GM19468 (cell line): ENCODE measurements at regions not wholly inside any gene's neighbourhood (a gene's known extent, or its start where the extent isn't known, plus 50 kb on each side); places are given as distances from the start of the nearest gene placed in this dataset.
"Not testable (repeated sequence)": the region's sequence is repeated elsewhere in the genome, so short reads cannot be mapped to it uniquely, and the experiment has no call there.

Source experiments
- ATAC-seq: cut with Tn5 transposase; IDR thresholded peaks from one replicate; pipeline ENCODE4 v1.9.1; 2021; ENCODE audit warnings: mild to moderate bottlenecking, moderate library complexity, moderate number of reproducible peaks; ENCODE audit not compliant: unreplicated experiment; ENCODE audit errors: extremely low read depth

DNA sequence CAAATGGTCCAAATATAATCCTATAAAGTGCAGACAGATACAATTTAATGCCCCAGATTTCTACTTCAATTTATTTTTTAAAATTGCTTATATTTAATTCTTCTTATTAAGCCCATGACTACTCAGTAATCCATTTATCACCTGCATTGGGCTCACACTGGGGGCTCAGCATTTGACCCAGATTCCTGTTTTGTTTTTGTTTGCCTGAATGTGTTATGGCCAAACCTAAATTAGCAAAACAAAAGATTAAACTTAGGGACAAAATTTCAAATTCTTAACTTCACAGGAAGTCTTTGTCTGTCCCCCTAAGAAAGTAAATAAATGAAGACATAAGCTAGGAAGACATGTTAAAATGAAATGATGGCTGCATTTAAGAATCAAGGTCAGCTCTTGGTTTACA is 322.3 kb downstream of the RMST start:
- ATAC-seq: no peak

DNA sequence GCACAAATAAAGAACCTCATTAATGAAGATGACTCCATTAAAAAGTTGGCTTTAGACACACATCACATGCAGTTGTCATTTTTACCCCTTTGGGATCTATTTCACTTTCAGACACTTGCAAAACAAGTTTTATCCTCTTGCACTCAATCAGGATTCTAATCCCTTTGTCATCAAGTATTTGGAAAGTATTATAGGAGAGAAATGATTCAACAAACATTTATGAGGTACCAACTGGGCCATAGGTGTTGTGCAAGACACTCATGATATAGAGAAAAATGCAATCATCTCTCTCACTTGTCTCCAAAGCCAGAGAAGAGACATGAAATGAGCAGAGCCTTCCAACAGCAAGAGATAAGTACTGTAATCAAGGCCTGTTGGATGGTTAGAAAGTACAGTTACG is 327.7 kb downstream of the RMST start:
- ATAC-seq: no peak

DNA sequence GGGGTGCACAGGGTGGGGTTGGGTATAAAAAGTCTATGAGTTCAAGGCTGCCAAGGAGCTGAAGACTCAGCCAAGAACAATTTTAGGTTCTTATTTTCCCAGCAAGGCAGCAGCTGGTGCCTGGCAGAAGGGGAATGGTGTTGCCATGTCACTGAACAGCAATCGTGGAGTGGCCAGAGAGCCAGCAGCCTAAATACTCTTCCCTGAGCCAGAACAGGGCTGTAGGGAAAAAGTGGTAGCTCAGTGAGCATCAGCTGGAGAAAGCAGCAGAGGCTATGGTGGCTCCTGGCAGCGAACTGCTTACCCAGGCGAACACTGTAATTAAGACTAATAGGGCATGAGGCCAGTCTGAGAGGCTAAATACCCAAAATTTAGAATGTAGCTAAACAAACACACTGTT is 334.9 kb downstream of the RMST start:
- ATAC-seq: no peak

DNA sequence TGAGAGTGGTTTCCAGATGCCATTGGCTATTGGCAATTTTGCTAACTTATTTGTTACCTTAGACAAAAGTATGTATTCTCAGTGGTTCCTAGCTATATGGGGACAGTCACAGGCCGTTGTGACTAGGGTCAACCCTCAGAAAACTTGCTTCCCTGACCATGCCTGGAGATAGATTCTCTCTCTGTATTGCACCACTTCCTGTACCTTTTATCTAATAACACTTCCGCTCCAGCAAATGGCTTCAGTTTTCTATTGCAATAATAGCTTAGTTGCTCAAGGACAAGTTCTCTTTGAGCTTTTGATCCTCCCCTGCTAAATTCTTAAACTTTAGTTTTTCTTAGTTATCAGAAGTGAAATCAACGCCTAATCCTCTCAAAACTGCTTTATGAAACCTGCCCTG is 338.0 kb downstream of the RMST start:
- ATAC-seq: no peak

DNA sequence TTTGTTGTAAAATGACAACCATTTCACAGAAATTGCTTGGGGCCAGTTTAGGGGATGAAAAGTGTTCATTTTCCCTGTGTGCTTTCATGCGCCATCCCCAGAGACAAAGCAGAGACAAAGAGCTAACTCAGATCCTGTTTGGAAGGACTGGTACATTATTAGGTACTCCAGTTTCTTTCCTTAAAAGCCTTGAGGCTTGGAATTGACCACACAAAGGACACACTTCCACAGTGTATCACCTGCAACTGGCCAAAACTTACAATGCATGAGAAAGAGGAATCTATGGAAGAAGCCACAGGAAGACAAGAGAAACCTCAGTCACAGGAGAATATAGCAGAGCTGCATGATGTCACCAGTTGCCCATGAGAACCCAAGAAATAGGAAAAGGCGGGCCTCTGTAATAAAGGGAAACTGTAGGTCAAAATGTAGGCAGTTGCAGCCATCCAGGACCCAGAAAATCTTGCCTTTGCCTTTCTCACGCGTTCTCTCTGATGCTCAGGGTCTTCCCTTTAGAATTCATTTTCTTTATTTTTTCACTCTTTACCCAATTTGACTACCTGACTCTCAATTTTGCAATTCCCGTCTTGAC is 339.0 kb downstream of the RMST start:
- no peak for ATAC-seq

DNA sequence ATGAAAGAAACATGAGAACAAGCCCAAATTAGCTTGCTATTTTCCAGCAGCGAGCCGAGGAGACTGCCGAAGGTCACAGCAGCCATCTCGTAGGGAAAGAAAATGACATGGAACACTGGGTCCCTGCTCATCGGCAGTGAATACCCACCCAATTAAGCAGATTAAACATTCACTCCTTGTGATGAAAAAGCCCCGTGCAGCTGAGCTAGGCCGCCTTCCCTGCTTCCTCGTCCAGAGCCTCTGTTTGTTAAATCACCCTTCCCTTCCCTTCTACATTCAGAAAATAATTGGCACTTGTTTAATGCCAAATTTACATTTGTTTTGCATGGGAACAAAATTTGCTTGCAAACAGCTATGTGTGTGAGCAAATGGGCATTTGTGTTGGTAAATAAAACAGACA is 342.5 kb downstream of the RMST start:
- no peak for ATAC-seq

DNA sequence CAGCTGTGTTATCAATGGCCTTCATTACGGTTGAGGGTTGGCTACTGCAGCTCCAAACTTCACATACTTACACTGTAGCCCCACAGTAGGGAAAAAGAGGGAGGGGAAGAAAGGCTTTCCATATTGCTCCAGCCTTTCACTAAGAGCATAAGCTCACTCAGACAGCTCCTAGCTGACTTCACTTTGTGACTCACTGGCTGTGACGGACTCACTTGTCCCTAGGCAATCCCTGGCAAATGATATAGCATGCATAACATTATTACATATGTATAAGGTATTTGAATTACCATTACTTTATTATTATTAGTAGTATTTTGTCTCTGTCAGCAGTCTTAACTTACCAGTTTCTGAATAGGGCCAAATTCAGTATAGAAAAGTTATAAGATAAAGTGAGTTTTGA is 350.7 kb downstream of the RMST start:
- no peak for ATAC-seq

DNA sequence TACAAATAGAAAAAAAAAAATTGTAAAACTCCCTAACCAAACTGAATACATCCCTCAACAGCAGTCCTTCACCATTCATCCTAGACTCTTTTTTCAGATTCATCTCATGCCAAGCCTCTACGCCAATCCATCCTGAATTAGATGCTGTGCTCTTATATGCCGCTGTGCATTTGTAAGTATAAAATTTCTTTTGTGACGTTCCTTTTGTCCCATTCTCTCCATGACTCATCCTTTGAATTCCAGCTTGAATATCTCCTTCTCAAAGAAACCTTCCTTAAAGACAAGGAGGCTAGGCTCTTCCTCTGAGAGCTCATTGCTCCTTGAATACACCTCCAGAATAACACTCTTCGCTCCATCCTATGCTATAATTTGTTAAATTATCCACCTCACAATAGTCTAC is 359.2 kb downstream of the RMST start:
- ATAC-seq: no peak

DNA sequence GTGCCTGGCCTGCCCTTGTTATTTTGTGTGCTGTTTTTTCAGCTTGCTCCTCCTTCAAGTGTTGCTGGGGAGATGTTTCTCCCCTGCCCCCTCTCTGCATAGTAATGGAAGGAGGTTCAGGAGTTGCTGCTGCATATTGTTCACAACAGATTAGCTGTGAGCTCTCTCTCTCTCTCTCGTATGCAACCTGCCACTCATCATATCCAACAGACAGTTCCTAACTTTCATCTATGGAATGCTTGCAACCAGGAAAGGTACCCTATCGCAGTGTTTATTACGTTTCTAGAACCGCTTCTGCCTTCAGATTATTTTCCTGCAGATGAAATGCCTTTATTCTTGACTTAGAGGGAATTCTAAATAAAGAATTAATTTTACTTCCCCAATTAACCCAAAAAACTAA is 372.9 kb downstream of the RMST start:
- no peak for ATAC-seq

DNA sequence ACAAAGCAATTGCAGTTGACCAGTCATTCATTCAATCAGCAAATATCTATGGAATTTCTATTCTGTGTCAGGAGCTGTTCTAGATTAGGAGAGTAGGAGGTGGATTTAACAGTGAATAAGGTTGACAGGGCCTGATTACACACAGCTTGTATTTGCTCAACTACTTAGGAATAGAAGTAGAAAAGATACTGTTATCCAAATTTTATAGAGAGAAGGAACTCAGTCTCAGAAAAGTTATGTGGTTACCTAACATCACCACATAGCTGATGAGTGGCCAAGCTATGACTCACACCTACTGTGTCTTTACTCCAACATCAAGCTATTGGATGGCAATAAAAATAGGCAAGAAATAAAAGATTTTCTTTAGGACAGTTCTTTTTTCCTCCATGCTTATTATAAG is 374.8 kb downstream of the RMST start:
- no peak for ATAC-seq

DNA sequence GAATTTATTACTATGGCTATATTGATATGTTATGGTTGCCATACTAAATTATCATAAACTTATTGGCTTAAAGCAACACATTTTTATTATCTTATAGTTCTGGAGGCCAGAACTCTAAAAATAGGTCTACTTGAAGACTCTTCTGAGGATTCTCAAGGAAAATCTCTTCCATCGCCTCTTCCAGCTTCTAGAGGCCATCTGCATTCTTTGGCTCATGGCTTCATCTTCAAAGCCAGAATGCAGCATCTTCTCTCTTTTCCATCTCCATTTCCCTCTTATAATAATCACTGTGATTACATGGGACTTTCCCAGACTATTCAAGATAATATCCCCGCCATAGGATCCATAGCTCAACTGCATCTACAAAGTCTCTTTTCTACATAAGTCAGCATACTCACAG is 385.4 kb downstream of the RMST start:
- no peak for ATAC-seq

DNA sequence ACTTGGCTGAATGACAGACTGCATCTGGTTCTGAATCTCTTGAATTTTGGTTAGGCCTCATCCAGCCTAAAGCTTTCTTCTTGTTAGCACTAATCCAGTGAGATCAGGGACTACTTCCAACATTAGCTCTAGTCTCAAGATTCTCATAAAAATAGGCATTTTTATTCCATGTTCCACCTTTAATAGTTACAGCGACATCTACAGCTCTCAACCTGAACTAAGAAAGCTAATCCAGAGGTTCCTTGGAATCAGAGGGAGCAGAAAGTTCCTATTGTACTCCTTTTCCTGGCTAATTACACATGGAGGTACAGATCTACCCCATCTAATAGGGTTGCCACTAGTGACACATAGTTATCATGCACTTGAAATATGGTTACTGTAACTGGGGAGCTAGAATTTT is 391.9 kb downstream of the RMST start:
- no peak for ATAC-seq

DNA sequence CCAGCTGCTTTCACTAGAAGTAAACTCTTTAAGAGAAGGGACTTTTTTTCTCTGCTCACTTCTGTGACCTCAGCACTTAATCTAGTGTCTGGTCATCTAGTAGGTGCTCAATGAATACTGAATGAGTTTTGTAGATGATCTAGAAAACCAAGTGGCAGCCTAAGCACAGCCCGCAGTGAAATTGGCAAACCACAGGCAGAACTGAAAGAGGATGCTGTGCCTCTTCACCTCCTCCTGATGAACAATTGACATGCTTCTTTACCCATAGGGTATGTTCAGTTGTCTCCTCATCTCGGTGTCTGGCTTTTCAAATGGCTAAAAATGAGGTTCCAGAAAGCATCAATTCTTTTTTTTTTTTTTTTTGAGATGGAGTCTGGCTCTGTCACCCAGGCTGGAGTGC is 399.5 kb downstream of the RMST start:
- ATAC-seq: no peak

DNA sequence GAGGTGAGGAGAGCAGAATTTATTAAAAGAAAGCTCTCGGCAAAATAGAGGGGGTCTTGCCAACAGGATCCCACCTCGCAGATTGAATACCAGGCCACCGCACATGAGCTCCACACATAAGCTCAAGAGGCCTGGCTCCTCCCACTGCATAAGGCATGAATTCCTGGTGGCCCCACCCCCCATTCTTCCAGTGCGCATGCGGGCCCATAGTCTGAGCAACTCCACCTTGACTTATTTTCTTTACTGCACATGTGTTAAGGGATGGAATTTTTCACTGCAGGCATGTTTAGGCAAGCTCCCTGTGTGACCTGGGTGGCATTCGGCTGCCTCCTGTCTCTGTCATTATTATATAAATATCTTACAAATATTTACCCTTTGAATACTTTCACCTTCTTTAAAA is 412.5 kb downstream of the RMST start:
- ATAC-seq: no peak

DNA sequence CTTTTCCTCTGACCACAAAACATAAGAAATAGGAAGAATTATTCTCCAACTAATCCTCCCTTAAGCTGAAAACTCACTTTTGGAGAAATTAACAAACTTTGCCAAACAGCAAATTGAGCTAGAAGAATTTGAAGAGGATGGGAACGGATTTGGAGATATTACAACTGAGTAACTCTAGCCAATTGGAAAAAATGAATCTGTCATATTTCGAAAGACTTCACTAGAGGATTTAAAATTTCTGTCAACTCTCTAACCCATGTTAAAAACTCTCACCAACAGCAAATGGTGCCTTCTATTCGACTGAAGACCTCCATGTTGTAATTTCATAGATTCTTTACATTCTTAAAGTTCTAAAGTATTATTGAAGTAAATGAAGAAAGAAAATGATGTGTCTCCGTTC is 414.2 kb downstream of the RMST start:
- no peak for ATAC-seq

DNA sequence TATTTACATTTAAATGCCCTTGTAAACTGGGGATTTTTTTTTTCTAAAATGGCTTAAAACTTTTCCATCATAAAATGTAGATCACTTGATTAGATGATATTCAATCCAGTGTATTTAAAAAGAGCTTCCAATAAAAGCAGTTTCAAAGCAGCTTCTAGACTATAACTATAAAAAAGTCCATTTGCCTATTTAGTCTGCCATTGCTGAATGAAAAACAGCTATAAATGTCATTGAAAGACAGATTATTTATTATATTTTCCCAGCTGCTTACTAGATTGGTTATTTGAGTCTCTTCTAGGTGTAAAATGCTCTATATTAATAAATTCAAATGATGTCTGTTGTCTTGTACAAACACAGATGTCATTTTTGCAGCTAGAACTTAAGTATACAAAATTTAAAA is 414.8 kb downstream of the RMST start:
- no peak for ATAC-seq

DNA sequence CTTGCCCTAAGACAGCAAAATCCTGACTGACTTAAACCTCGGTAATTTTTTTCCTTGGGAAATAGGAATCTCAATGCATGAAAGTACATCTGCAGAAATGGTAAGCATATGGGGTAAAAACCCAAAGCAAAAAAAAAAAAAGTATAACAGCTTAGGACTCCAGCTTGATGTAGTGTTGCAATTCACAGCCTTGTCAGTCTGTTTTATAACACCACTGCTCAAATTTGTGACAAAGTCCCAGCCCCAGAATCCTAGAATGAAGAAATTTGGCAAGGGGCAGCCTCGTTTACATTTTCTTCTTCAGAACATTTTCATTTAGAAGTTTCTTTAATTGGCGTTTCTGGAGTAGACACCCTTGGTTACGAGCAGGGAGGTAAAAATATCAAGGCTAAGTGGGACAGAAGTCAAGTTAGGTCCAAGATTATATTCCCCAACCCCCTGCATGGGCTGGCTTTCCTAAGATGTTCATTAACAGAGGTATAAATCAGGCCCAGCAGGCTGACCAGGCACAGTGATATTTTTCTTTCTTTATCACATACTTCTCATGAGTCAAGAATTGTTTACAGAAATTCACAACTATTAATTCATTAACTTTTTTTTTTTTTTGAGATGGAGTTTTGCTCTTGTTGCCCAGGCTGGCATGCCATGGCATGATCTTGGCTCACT is 424.0 kb downstream of the RMST start:
- no peak for ATAC-seq

DNA sequence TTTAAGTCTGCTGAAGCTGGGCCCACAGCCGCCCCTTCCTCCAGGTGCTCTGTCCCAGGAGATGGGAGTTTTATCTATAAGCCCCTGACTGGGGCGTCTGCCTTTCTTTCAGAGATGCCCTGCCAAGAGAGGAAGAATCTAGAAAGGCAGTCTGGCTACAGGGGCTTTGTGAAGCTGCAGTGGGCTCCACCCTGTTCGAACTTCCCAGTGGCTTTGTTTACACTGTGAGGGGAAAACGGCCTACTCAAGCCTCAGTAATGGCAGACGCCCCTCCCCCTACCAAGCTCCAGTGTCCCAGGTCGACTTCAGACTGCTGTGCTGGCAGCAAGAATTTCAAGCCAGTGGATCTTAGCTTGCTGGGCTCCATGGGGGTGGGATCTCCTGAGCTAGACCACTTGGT is 435.3 kb downstream of the RMST start:
- ATAC-seq: not testable (repeated sequence)

DNA sequence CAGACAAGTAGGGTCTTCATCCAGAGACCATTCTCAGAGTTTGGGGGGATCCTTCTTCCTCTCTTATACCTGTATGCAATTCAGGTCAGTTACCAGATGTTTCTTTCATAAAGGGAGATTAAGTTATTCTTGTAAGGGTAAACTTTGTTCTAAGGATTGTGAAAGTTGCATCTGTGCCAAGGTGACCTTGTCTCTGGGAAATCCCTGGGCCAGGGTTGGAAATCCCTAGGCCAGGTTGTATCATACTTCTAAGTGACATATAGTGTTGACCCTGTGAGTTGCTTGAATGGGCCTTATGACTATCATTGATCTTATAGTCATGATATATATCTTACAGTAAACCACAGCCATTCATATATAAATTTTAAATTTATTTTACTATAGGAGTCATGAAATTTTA is 436.9 kb downstream of the RMST start:
- no peak for ATAC-seq

DNA sequence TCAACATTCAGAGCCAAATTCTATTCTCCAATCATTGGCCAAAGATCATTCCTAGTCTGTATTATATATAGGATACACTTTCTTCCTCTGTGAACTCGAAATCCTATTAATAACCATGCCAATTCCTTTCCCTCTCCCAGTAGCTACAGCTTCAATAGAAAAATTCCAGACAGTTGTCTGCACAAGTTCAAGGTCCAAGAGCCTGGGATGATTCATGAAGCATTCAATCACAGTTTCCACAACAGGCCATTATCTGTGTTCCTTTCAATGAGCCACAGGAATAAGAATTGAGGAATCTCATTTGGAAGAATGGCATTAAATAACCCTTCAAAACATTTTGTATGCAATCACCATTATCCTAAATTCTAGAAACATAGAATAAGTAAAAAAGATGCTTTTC is 437.4 kb downstream of the RMST start:
- no peak for ATAC-seq

DNA sequence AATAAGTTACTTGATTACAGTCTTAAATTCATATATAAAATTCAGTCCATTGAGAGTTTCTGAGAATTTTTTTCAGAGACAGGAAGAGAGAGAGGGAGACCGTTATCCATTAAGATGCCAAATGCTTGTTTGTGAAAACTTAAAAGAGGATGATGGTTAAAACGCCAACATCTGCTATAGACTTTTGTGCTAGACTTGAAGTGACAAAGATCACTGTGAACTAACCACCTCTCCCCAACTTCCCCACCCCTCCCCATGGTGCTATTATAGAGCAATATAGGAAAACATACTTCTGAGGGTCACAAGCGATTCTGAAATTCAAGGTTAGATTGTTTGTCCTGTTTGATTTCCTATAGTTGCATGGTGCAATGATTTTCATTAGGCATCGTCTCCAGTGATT is 440.8 kb downstream of the RMST start:
- ATAC-seq: no peak

DNA sequence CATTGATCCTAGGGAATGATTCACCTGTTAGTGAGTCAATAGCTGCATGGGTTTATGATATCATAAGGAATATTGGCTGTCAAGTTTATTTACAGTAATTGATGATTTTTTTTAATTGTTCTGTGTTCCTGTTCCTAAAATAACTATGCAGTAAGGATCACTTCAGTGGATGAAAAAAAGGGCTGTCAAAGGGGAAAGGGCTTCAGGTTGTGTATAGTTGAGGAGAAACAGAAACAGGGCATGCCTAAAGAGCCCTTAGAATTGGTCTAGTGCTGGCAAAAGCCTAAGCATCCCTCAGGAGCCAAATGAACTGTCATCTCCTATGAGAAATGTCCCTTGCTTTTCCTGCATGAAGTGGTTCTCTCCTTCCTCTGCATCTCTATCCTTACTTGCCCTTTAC is 444.9 kb downstream of the RMST start:
- ATAC-seq: no peak

DNA sequence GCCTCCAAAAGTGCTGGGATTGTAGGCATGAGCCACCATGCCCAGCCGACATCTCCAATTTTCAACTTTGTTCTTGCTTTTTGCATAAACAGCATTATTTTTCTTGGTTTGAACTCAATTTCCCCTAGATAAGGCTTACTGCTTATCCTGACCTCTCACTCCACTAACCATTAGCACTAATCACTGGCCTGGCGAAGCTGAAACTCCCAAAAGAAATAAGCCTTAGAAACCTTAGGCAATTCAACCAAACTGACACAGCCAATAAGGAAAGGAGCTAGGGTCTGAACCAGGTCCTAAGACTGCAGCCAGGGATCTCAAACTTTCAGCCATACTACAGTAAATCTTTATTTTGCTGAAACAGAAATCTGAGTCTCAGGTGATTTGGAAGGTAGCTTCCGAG is 448.0 kb downstream of the RMST start:
- no peak for ATAC-seq
